ENCODE measurements at regions not wholly inside any gene's neighbourhood (a gene's known extent, or its start where the extent isn't known, plus 50 kb on each side); places are given as distances from the start of the nearest gene placed in this dataset.

- ATAC-seq (no peak), DNase-seq (ENCODE audit: low spot score) (no peak)
- H3K27ac Mint-ChIP-seq = no peak overlapping the region
- no peaks in the 10 kb centered on the region for H3K4me1 Mint-ChIP-seq
- H3K9me3 Mint-ChIP-seq = no peaks in the 10 kb centered on the region
- CTCF ChIA-PET = interaction anchor here (0.6 to 1.0 kb wide), 2 partner anchors 58 to 180 kb away, joined by 4 read pairs; no protein-coding TSS in a partner anchor
- H3K27me3 Mint-ChIP-seq (ENCODE audit: low read depth) = no peaks in the 10 kb centered on the region
- POLR2A ChIA-PET = no interaction called here
- H3K4me3 Mint-ChIP-seq = no peak overlapping the region
- no peak for TF ChIP-seq ZNF423 (CRISPR knock-in tag; IDR thresholded peaks at IDR 0.05)
- TF ChIP-seq, protein P1, sequence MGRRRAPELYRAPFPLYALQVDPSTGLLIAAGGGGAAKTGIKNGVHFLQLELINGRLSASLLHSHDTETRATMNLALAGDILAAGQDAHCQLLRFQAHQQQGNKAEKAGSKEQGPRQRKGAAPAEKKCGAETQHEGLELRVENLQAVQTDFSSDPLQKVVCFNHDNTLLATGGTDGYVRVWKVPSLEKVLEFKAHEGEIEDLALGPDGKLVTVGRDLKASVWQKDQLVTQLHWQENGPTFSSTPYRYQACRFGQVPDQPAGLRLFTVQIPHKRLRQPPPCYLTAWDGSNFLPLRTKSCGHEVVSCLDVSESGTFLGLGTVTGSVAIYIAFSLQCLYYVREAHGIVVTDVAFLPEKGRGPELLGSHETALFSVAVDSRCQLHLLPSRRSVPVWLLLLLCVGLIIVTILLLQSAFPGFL (CRISPR knock-in tag; IDR thresholded peaks at IDR 0.05; ENCODE audit: borderline replicate concordance) = no peak
- TF ChIP-seq OVOL2 (CRISPR knock-in tag; IDR thresholded peaks at IDR 0.05; ENCODE audit: borderline replicate concordance) = no peak
- no peak for TF ChIP-seq CREB1 (CRISPR knock-in tag; IDR thresholded peaks at IDR 0.05)
- no peak for TF ChIP-seq IRF1 (CRISPR knock-in tag; IDR thresholded peaks at IDR 0.05)
- TF ChIP-seq, protein P2, sequence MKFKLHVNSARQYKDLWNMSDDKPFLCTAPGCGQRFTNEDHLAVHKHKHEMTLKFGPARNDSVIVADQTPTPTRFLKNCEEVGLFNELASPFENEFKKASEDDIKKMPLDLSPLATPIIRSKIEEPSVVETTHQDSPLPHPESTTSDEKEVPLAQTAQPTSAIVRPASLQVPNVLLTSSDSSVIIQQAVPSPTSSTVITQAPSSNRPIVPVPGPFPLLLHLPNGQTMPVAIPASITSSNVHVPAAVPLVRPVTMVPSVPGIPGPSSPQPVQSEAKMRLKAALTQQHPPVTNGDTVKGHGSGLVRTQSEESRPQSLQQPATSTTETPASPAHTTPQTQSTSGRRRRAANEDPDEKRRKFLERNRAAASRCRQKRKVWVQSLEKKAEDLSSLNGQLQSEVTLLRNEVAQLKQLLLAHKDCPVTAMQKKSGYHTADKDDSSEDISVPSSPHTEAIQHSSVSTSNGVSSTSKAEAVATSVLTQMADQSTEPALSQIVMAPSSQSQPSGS (CRISPR knock-in tag; IDR thresholded peaks at IDR 0.05; ENCODE audit: borderline replicate concordance, low read depth) = no peak
- TF ChIP-seq STAT6 (CRISPR knock-in tag; conservative IDR thresholded peaks at IDR 0.05; ENCODE audit: low read depth) = no peak
- TF ChIP-seq ATF1 (CRISPR knock-in tag; IDR thresholded peaks at IDR 0.05) = no peak
- no peak for TF ChIP-seq ZNF317 (CRISPR knock-in tag; IDR thresholded peaks at IDR 0.05; ENCODE audit: borderline replicate concordance, low read depth)
- TF ChIP-seq, protein P3, sequence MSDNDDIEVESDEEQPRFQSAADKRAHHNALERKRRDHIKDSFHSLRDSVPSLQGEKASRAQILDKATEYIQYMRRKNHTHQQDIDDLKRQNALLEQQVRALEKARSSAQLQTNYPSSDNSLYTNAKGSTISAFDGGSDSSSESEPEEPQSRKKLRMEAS (CRISPR knock-in tag; IDR thresholded peaks at IDR 0.05) = no peak
- TF ChIP-seq RORB (CRISPR knock-in tag; IDR thresholded peaks at IDR 0.05) = no peak
- TF ChIP-seq, protein P4, sequence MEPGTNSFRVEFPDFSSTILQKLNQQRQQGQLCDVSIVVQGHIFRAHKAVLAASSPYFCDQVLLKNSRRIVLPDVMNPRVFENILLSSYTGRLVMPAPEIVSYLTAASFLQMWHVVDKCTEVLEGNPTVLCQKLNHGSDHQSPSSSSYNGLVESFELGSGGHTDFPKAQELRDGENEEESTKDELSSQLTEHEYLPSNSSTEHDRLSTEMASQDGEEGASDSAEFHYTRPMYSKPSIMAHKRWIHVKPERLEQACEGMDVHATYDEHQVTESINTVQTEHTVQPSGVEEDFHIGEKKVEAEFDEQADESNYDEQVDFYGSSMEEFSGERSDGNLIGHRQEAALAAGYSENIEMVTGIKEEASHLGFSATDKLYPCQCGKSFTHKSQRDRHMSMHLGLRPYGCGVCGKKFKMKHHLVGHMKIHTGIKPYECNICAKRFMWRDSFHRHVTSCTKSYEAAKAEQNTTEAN (CRISPR knock-in tag; IDR thresholded peaks at IDR 0.05) = no peak
- TF ChIP-seq TCF7 (CRISPR knock-in tag; IDR thresholded peaks at IDR 0.05; ENCODE audit: low read depth) = no peak
- no peak for TF ChIP-seq ZNF263 (CRISPR knock-in tag; IDR thresholded peaks at IDR 0.05; ENCODE audit: low read depth)
- TF ChIP-seq ZMAT4 (CRISPR knock-in tag; IDR thresholded peaks at IDR 0.05) = no peak
- no peak for TF ChIP-seq NR2C2 (CRISPR knock-in tag; IDR thresholded peaks at IDR 0.05)
- no peak for TF ChIP-seq ZNF232 (CRISPR knock-in tag; IDR thresholded peaks at IDR 0.05)
- no peaks in the 10 kb centered on the region for H3K36me3 Mint-ChIP-seq
These were observed 197.9 kb downstream of the ANKRD50 start for GRCh38 chr4:124514588-124514987.

GRCh38 chr4:124515591-124515990 lies 196.9 kb downstream of the ANKRD50 start:
- TF ChIP-seq HMGA2 (CRISPR knock-in tag; IDR thresholded peaks at IDR 0.05) (no peak), ZNF121 (CRISPR knock-in tag; IDR thresholded peaks at IDR 0.05) (no peak), AR (CRISPR knock-in tag; IDR thresholded peaks at IDR 0.05) (no peak), JAZF1 (CRISPR knock-in tag; IDR thresholded peaks at IDR 0.05) (no peak), ZMAT4 (CRISPR knock-in tag; IDR thresholded peaks at IDR 0.05) (no peak), E2F4 (CRISPR knock-in tag; IDR thresholded peaks at IDR 0.05; ENCODE audit: borderline replicate concordance, low read depth) (no peak), RORB (CRISPR knock-in tag; IDR thresholded peaks at IDR 0.05) (no peak), PRRX2 (CRISPR knock-in tag; IDR thresholded peaks at IDR 0.05) (no peak)
- no peaks in the 10 kb centered on the region for H3K9me3 Mint-ChIP-seq
- H3K4me1 Mint-ChIP-seq = peaks cover 4% of the 10 kb centered on the region; the same call in 1 of the 2 replicates
- POLR2A ChIA-PET = no interaction called here
- DNase-seq (ENCODE audit: low spot score) (no peak), ATAC-seq (peak; percentile 92)
- H3K27me3 Mint-ChIP-seq (ENCODE audit: low read depth) = no peaks in the 10 kb centered on the region
- no peaks in the 10 kb centered on the region for H3K36me3 Mint-ChIP-seq
- H3K27ac Mint-ChIP-seq = no peak overlapping the region
- CTCF ChIA-PET = interaction anchor here (1.1 kb wide), 1 partner anchor 171 kb away, joined by 3 read pairs; no protein-coding TSS in a partner anchor
- H3K4me3 Mint-ChIP-seq = no peak overlapping the region

Measured in WTC11 (cell line).